ENCODE measurements at regions not wholly inside any gene's neighbourhood (a gene's known extent, or its start where the extent isn't known, plus 50 kb on each side); places are given as distances from the start of the nearest gene placed in this dataset.

DNA sequence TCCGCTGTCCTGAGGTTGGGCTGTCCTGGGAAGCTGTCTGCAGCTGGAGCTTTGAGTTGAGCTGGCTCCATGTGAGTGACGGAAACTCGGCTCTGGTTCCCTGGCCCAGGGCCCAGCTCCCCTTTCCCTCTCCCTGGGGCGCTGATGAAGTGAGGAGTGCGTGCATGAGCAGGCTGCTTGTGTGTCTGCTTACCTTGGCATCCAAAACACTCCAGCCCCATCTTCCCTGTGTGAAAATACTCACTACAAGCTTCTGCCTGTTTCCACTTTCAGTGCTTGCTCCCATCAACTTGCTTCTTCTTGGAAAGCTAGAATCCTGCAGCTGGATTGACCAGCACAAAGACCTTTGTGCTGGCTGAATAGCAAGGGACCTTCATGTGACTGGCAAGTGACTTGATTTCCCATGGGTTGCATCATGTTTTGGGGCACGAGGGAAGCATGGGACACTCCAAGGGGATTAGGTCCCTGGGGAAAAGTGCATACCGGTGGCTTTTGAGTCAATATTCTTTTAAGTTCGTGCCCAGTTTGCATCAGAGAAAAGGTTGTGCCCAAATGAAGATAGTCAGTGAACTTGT, 198.1 kb downstream of the GADD45G start:
- Histone ChIP-seq H3K36me3 (ENCODE audit: insufficient read depth, low read length) (no peaks in the 10 kb centered on the region), H3K4me1 (ENCODE audit: insufficient read depth, low read length, severe bottlenecking) (no peaks in the 10 kb centered on the region), H3K9ac (ENCODE audit: low read length) (no peak overlapping the region), H3K79me2 (ENCODE audit: insufficient read depth, low read length) (no peaks in the 10 kb centered on the region), H3K4me2 (ENCODE audit: low read length) (no peak overlapping the region), H3K9me3 (ENCODE audit: low read length) (no peaks in the 10 kb centered on the region), H3K9me2 (ENCODE audit: low read depth, low read length) (no peaks in the 10 kb centered on the region), H4K20me1 (ENCODE audit: insufficient read depth, low read length) (no peaks in the 10 kb centered on the region), H3K27ac (ENCODE audit: low read depth, low read length, poor library complexity, severe bottlenecking) (no peak overlapping the region), H3F3A (ENCODE audit: insufficient read depth, low read length) (no peaks in the 10 kb centered on the region), H3K27me3 (ENCODE audit: insufficient read depth, low read length) (no peaks in the 10 kb centered on the region), H3K4me3 (ENCODE audit: low read depth, low read length, poor library complexity, severe bottlenecking) (no peak overlapping the region), H2AFZ (ENCODE audit: low read length) (no peak overlapping the region)
- TF ChIP-seq EZH2 (IDR thresholded peaks at IDR 0.05; ENCODE audit: borderline replicate concordance, low read length) (no peak), CTCF (IDR thresholded peaks at IDR 0.05; ENCODE audit: low read length) (no peak)

DNA sequence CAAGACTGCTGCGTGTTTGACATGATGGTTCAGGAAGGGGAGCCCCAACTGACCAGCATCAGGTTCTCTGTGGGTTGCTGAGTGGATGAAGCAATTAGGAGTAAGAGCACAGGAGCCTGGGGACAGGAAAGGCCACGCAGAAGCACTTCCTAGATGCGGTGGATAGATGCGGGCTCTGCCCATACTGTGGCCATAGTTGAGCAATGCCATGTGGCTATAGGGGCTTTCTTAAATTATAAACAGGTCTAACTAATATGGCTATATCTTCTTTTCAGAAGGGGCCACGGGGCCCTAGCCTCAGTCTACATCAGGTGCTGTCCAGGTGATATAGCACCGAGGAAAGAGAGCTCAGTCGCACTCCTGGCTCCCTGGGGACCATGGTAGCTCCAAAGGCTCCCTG, 198.6 kb downstream of the GADD45G start:
- H3K4me2 ChIP-seq (ENCODE audit: low read length): no peak overlapping the region
- H4K20me1 ChIP-seq (ENCODE audit: insufficient read depth, low read length): no peaks in the 10 kb centered on the region
- H3K9ac ChIP-seq (ENCODE audit: low read length): no peak overlapping the region
- H3K27me3 ChIP-seq (ENCODE audit: insufficient read depth, low read length): no peaks in the 10 kb centered on the region
- TF ChIP-seq CTCF (IDR thresholded peaks at IDR 0.05; ENCODE audit: low read length): no peak
- no peak for TF ChIP-seq EZH2 (IDR thresholded peaks at IDR 0.05; ENCODE audit: borderline replicate concordance, low read length)
- no peaks in the 10 kb centered on the region for H3K36me3 ChIP-seq (ENCODE audit: insufficient read depth, low read length)
- H2AFZ ChIP-seq (ENCODE audit: low read length): no peak overlapping the region
- H3K9me2 ChIP-seq (ENCODE audit: low read depth, low read length): no peaks in the 10 kb centered on the region
- no peak overlapping the region for H3K27ac ChIP-seq (ENCODE audit: low read depth, low read length, poor library complexity, severe bottlenecking)
- H3K4me3 ChIP-seq (ENCODE audit: low read depth, low read length, poor library complexity, severe bottlenecking): no peak overlapping the region
- no peaks in the 10 kb centered on the region for H3K79me2 ChIP-seq (ENCODE audit: insufficient read depth, low read length)
- H3F3A ChIP-seq (ENCODE audit: insufficient read depth, low read length): no peaks in the 10 kb centered on the region
- H3K4me1 ChIP-seq (ENCODE audit: insufficient read depth, low read length, severe bottlenecking): no peaks in the 10 kb centered on the region
- no peaks in the 10 kb centered on the region for H3K9me3 ChIP-seq (ENCODE audit: low read length)

DNA sequence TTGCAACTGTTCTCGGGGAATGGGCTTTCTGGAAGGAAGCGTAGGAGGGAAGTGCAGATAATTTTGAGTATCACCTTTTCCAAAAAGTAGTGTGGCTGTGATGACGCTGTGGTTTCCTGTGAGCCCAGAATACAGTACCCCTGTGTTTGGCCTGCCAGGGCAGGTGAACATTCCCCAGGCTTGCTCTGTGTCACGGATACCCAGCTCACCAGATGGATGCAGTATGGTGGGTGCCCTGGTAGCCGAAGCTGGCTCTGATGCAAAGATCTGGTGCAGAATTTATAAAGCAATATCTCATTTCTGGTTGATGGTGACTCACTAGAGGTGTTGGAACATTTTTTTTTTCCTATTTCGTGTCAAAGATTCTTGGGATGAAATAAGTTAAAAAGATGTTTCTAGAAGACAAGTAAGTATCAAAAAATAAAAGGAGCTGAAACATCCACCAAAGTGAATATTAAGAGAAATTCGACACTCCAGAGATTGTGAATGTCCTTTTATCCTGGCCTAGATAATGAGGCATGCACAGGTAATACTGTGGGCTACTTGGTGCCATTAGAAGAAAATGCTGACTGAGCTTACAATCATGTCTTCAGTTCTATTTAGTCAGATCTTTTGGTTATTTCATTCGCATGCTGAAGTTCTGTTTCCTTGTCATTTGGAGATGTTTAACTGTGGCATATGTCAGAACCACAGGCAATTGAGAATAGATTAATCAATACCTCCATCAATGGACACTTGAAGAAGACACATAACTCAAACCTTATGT, 200.1 kb downstream of the GADD45G start:
- no peak overlapping the region for H3K27ac ChIP-seq (ENCODE audit: low read depth, low read length, poor library complexity, severe bottlenecking)
- no peaks in the 10 kb centered on the region for H3K27me3 ChIP-seq (ENCODE audit: insufficient read depth, low read length)
- no peaks in the 10 kb centered on the region for H3F3A ChIP-seq (ENCODE audit: insufficient read depth, low read length)
- no peaks in the 10 kb centered on the region for H4K20me1 ChIP-seq (ENCODE audit: insufficient read depth, low read length)
- no peaks in the 10 kb centered on the region for H3K9me2 ChIP-seq (ENCODE audit: low read depth, low read length)
- H3K9me3 ChIP-seq (ENCODE audit: low read length): no peaks in the 10 kb centered on the region
- no peak overlapping the region for H3K4me3 ChIP-seq (ENCODE audit: low read depth, low read length, poor library complexity, severe bottlenecking)
- H3K79me2 ChIP-seq (ENCODE audit: insufficient read depth, low read length): no peaks in the 10 kb centered on the region
- H3K4me2 ChIP-seq (ENCODE audit: low read length): no peak overlapping the region
- no peaks in the 10 kb centered on the region for H3K4me1 ChIP-seq (ENCODE audit: insufficient read depth, low read length, severe bottlenecking)
- H3K36me3 ChIP-seq (ENCODE audit: insufficient read depth, low read length): no peaks in the 10 kb centered on the region
- TF ChIP-seq CTCF (IDR thresholded peaks at IDR 0.05; ENCODE audit: low read length) (no peak), EZH2 (IDR thresholded peaks at IDR 0.05; ENCODE audit: borderline replicate concordance, low read length) (no peak)
- H2AFZ ChIP-seq (ENCODE audit: low read length): no peak overlapping the region
- no peak overlapping the region for H3K9ac ChIP-seq (ENCODE audit: low read length)

Data from OCI-LY1 (cell line).